WTC11 (cell line): ENCODE measurements at regions not wholly inside any gene's neighbourhood (a gene's known extent, or its start where the extent isn't known, plus 50 kb on each side); places are given as distances from the start of the nearest gene placed in this dataset.

Experiments used
- CREB1 ChIP-seq: sonication (generic); formaldehyde crosslinking; IDR thresholded peaks from 2 replicates; pipeline ENCODE4 v1.8.0; 2023; ENCODE audit warnings: mild to moderate bottlenecking, missing genetic modification reagents
- GTF2I ChIP-seq: fragments of 250-450 bp; sonication (Bioruptor Pico); conservative IDR thresholded peaks from 2 replicates; pipeline ENCODE4 v1.4.0; 2021; ENCODE audit warnings: mild to moderate bottlenecking
- IRF2 ChIP-seq: sonication (generic); formaldehyde crosslinking; IDR thresholded peaks from 2 replicates; pipeline ENCODE4 v1.8.0; 2022; ENCODE audit warnings: low read depth, missing genetic modification reagents, borderline replicate concordance
- JUN ChIP-seq: sonication (generic); formaldehyde crosslinking; IDR thresholded peaks from 2 replicates; pipeline ENCODE4 v1.8.0; 2023; ENCODE audit warnings: mild to moderate bottlenecking, missing genetic modification reagents
- MYBL2 ChIP-seq: sonication (generic); formaldehyde crosslinking; IDR thresholded peaks from 2 replicates; pipeline ENCODE4 v1.8.1; 2023; ENCODE audit warnings: mild to moderate bottlenecking, moderate library complexity, missing genetic modification reagents
- NFE2L1 ChIP-seq: sonication (generic); formaldehyde crosslinking; IDR thresholded peaks from 2 replicates; pipeline ENCODE4 v1.8.1; 2023; ENCODE audit warnings: missing genetic modification reagents
- OVOL2 ChIP-seq: fragments of 250-450 bp; sonication (Bioruptor Pico); IDR thresholded peaks from 2 replicates; pipeline ENCODE4 v1.9.0; 2021; ENCODE audit warnings: mild to moderate bottlenecking, borderline replicate concordance
- TCF7 ChIP-seq: sonication (generic); formaldehyde crosslinking; IDR thresholded peaks from 2 replicates; pipeline ENCODE4 v1.8.0; 2022; ENCODE audit warnings: mild to moderate bottlenecking, low read depth, missing genetic modification reagents, moderate library complexity
- ZNF263 ChIP-seq: sonication (generic); formaldehyde crosslinking; IDR thresholded peaks from 2 replicates; pipeline ENCODE4 v1.8.1; 2022; ENCODE audit warnings: low read depth, mild to moderate bottlenecking, moderate library complexity, missing genetic modification reagents
- TF ChIP-seq, protein P1 (sequence below): fragments of 200-600 bp; IDR thresholded peaks from 2 replicates; pipeline ENCODE4 v1.8.0; 2022; ENCODE audit warnings: antibody characterized with exemption
- TF ChIP-seq, protein P2 (sequence below): sonication (generic); formaldehyde crosslinking; IDR thresholded peaks from 2 replicates; pipeline ENCODE4 v1.8.0; 2022; ENCODE audit warnings: mild to moderate bottlenecking, missing genetic modification reagents
- TF ChIP-seq, protein P3 (sequence below): sonication (generic); formaldehyde crosslinking; IDR thresholded peaks from 2 replicates; pipeline ENCODE4 v1.8.1; 2022; ENCODE audit warnings: mild to moderate bottlenecking, missing genetic modification reagents, moderate library complexity, borderline replicate concordance
- TF ChIP-seq, protein P4 (sequence below): sonication (generic); formaldehyde crosslinking; IDR thresholded peaks from 2 replicates; pipeline ENCODE4 v1.8.1; 2023; ENCODE audit warnings: mild to moderate bottlenecking, moderate library complexity, missing genetic modification reagents
- TF ChIP-seq, protein P5 (sequence below): sonication (generic); formaldehyde crosslinking; IDR thresholded peaks from 2 replicates; pipeline ENCODE4 v1.8.1; 2022; ENCODE audit warnings: low read depth, missing genetic modification reagents, borderline replicate concordance

DNA sequence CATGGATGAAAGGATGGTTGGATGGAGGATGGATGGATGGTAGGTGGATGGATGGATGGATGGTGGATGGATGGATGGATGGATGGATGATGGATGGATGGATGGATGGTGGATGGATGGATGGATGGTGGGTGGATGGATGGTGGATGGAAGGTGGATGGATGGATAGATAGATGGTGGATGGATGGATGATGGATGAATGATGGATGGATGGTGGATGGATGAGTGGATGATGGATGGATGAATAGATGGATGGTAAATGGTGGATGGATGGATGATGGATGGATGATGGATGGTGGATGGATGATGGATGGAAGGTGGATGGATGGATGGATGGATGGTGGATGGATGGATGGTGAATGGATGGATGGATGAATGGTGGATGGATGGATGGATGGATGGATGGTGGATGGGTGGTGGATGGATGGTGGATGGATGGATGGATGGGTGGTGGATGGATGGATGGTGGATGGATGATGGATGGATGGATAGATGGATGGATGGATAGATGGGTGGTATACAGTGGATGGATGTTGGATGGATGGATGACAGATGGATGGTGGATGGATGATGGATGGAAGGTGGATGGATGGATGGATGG is 350.8 kb downstream of the BRD1 start:
- TF ChIP-seq, protein P1, sequence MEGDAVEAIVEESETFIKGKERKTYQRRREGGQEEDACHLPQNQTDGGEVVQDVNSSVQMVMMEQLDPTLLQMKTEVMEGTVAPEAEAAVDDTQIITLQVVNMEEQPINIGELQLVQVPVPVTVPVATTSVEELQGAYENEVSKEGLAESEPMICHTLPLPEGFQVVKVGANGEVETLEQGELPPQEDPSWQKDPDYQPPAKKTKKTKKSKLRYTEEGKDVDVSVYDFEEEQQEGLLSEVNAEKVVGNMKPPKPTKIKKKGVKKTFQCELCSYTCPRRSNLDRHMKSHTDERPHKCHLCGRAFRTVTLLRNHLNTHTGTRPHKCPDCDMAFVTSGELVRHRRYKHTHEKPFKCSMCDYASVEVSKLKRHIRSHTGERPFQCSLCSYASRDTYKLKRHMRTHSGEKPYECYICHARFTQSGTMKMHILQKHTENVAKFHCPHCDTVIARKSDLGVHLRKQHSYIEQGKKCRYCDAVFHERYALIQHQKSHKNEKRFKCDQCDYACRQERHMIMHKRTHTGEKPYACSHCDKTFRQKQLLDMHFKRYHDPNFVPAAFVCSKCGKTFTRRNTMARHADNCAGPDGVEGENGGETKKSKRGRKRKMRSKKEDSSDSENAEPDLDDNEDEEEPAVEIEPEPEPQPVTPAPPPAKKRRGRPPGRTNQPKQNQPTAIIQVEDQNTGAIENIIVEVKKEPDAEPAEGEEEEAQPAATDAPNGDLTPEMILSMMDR: no peak
- TF ChIP-seq GTF2I (CRISPR knock-in tag): no peak
- no peak for TF ChIP-seq MYBL2 (CRISPR knock-in tag)
- no peak for TF ChIP-seq CREB1
- no peak for TF ChIP-seq ZNF263
- TF ChIP-seq, protein P2, sequence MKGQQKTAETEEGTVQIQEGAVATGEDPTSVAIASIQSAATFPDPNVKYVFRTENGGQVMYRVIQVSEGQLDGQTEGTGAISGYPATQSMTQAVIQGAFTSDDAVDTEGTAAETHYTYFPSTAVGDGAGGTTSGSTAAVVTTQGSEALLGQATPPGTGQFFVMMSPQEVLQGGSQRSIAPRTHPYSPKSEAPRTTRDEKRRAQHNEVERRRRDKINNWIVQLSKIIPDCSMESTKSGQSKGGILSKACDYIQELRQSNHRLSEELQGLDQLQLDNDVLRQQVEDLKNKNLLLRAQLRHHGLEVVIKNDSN (CRISPR knock-in tag): no peak
- TF ChIP-seq IRF2 (CRISPR knock-in tag): no peak
- TF ChIP-seq, protein P3, sequence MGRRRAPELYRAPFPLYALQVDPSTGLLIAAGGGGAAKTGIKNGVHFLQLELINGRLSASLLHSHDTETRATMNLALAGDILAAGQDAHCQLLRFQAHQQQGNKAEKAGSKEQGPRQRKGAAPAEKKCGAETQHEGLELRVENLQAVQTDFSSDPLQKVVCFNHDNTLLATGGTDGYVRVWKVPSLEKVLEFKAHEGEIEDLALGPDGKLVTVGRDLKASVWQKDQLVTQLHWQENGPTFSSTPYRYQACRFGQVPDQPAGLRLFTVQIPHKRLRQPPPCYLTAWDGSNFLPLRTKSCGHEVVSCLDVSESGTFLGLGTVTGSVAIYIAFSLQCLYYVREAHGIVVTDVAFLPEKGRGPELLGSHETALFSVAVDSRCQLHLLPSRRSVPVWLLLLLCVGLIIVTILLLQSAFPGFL (CRISPR knock-in tag): no peak
- TF ChIP-seq OVOL2 (CRISPR knock-in tag): no peak
- TF ChIP-seq, protein P4, sequence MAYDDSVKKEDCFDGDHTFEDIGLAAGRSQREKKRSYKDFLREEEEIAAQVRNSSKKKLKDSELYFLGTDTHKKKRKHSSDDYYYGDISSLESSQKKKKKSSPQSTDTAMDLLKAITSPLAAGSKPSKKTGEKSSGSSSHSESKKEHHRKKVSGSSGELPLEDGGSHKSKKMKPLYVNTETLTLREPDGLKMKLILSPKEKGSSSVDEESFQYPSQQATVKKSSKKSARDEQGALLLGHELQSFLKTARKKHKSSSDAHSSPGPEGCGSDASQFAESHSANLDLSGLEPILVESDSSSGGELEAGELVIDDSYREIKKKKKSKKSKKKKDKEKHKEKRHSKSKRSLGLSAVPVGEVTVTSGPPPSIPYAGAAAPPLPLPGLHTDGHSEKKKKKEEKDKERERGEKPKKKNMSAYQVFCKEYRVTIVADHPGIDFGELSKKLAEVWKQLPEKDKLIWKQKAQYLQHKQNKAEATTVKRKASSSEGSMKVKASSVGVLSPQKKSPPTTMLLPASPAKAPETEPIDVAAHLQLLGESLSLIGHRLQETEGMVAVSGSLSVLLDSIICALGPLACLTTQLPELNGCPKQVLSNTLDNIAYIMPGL (CRISPR knock-in tag): no peak
- TF ChIP-seq, protein P5, sequence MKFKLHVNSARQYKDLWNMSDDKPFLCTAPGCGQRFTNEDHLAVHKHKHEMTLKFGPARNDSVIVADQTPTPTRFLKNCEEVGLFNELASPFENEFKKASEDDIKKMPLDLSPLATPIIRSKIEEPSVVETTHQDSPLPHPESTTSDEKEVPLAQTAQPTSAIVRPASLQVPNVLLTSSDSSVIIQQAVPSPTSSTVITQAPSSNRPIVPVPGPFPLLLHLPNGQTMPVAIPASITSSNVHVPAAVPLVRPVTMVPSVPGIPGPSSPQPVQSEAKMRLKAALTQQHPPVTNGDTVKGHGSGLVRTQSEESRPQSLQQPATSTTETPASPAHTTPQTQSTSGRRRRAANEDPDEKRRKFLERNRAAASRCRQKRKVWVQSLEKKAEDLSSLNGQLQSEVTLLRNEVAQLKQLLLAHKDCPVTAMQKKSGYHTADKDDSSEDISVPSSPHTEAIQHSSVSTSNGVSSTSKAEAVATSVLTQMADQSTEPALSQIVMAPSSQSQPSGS (CRISPR knock-in tag): no peak
- no peak for TF ChIP-seq JUN
- no peak for TF ChIP-seq NFE2L1 (CRISPR knock-in tag)
- TF ChIP-seq TCF7 (CRISPR knock-in tag): no peak
